GM21367 (cell line): ENCODE measurements at regions not wholly inside any gene's neighbourhood (a gene's known extent, or its start where the extent isn't known, plus 50 kb on each side); places are given as distances from the start of the nearest gene placed in this dataset.

Source experiments
- ATAC-seq: cut with Tn5 transposase; IDR thresholded peaks from one replicate; pipeline ENCODE4 v1.9.1; 2021; ENCODE audit not compliant: unreplicated experiment

GRCh38 chr4:22988526-22988925, 295.8 kb downstream of the GBA3 start:
- no peak for ATAC-seq

GRCh38 chr4:22987870-22988269, 295.1 kb downstream of the GBA3 start:
- ATAC-seq: no peak

- ATAC-seq: no peak
These were observed 294.1 kb downstream of the GBA3 start for GRCh38 chr4:22986881-22987280.

- ATAC-seq: no peak
These were observed 293.5 kb downstream of the GBA3 start for GRCh38 chr4:22986262-22986661.

- ATAC-seq: no peak
These were observed 291.7 kb downstream of the GBA3 start for GRCh38 chr4:22984390-22984789.

- no peak for ATAC-seq
These were observed 285.9 kb downstream of the GBA3 start for GRCh38 chr4:22978656-22979055.

GRCh38 chr4:22970665-22971064, 277.9 kb downstream of the GBA3 start:
- no peak for ATAC-seq

- ATAC-seq: no peak
These were observed 276.7 kb downstream of the GBA3 start for GRCh38 chr4:22969287-22969896.

- ATAC-seq: no peak
These were observed 269.6 kb downstream of the GBA3 start for GRCh38 chr4:22962295-22962694.

GRCh38 chr4:22959483-22959882, 266.7 kb downstream of the GBA3 start:
- ATAC-seq: no peak

GRCh38 chr4:22957774-22958309, 265.1 kb downstream of the GBA3 start:
- ATAC-seq: no peak

- no peak for ATAC-seq
These were observed 256.6 kb downstream of the GBA3 start for GRCh38 chr4:22949161-22949855.

GRCh38 chr4:22947851-22948250, 255.1 kb downstream of the GBA3 start:
- no peak for ATAC-seq

GRCh38 chr4:22942920-22943559, 250.3 kb downstream of the GBA3 start:
- no peak for ATAC-seq

- ATAC-seq: no peak
These were observed 249.1 kb downstream of the GBA3 start for GRCh38 chr4:22941688-22942375.

- ATAC-seq: no peak
These were observed 239.6 kb downstream of the GBA3 start for GRCh38 chr4:22932326-22932725.

GRCh38 chr4:22922426-22922825, 229.7 kb downstream of the GBA3 start:
- ATAC-seq: no peak

GRCh38 chr4:22921936-22922335, 229.2 kb downstream of the GBA3 start:
- ATAC-seq: no peak

GRCh38 chr4:22911285-22911684, 218.5 kb downstream of the GBA3 start:
- no peak for ATAC-seq

GRCh38 chr4:22910200-22910599, 217.5 kb downstream of the GBA3 start:
- ATAC-seq: no peak

- ATAC-seq: no peak
These were observed 213.3 kb downstream of the GBA3 start for GRCh38 chr4:22906045-22906444.

GRCh38 chr4:22903913-22904312, 211.2 kb downstream of the GBA3 start:
- no peak for ATAC-seq
